KMS-11 (cell line): ENCODE measurements at regions not wholly inside any gene's neighbourhood (a gene's known extent, or its start where the extent isn't known, plus 50 kb on each side); places are given as distances from the start of the nearest gene placed in this dataset.

Experiments used
- H2AFZ ChIP-seq: fragments of 200-600 bp; sonication (generic); 2 replicates; pipeline ENCODE4 v1.6.1; 2016; ENCODE audit warnings: antibody characterized with exemption, mixed run types, low read depth
- H3K27ac ChIP-seq: fragments of 200-600 bp; sonication (generic); 2 replicates; pipeline ENCODE4 v1.6.1; 2016; ENCODE audit warnings: mild to moderate bottlenecking, mixed run types
- H3K27me3 ChIP-seq: fragments of 200-600 bp; sonication (generic); 2 replicates; pipeline ENCODE4 v1.6.1; 2017; ENCODE audit warnings: mild to moderate bottlenecking, low read depth, mixed run types, moderate library complexity; ENCODE audit not compliant: insufficient read depth
- H3K36me3 ChIP-seq: fragments of 200-600 bp; sonication (generic); 2 replicates; pipeline ENCODE4 v1.6.1; 2017; ENCODE audit warnings: mild to moderate bottlenecking, mixed run types; ENCODE audit not compliant: insufficient read depth
- H3K4me1 ChIP-seq: fragments of 200-600 bp; sonication (generic); 2 replicates; pipeline ENCODE4 v1.6.1; 2016; ENCODE audit warnings: mild to moderate bottlenecking, low read depth, mixed run types; ENCODE audit not compliant: poor library complexity, severe bottlenecking
- H3K4me2 ChIP-seq: fragments of 200-600 bp; sonication (generic); 2 replicates; pipeline ENCODE4 v1.7.0; 2016; ENCODE audit warnings: mild to moderate bottlenecking, mixed run types
- H3K4me3 ChIP-seq: fragments of 200-600 bp; sonication (generic); IDR thresholded peaks from 2 replicates; pipeline ENCODE4 v1.6.1; 2017; ENCODE audit warnings: low read depth, low read length, mixed read lengths; ENCODE audit not compliant: insufficient read depth
- H3K79me2 ChIP-seq: fragments of 200-600 bp; sonication (generic); 2 replicates; pipeline ENCODE4 v1.6.1; 2016; ENCODE audit warnings: low read depth, mixed run types; ENCODE audit not compliant: insufficient read depth
- H3K9ac ChIP-seq: fragments of 200-600 bp; sonication (generic); 2 replicates; pipeline ENCODE4 v1.6.1; 2016; ENCODE audit warnings: mild to moderate bottlenecking, mixed run types
- H4K20me1 ChIP-seq: fragments of 200-600 bp; sonication (generic); 2 replicates; pipeline ENCODE4 v1.6.1; 2016; ENCODE audit warnings: mild to moderate bottlenecking, mixed run types; ENCODE audit not compliant: insufficient read depth
- CTCF ChIP-seq: fragments of 200-600 bp; sonication (generic); conservative IDR thresholded peaks from 2 replicates; pipeline ENCODE4 v1.6.1; 2017; ENCODE audit warnings: low read depth, mild to moderate bottlenecking, antibody characterized with exemption, low read length, moderate library complexity, mixed read lengths

GRCh38 chr2:220893411-220893810 lies 678.7 kb downstream of the EPHA4 start:
- no peaks in the 10 kb centered on the region for H3K4me1 ChIP-seq
- H4K20me1 ChIP-seq: no peaks in the 10 kb centered on the region
- no peak overlapping the region for H3K4me2 ChIP-seq
- H2AFZ ChIP-seq: no peak overlapping the region
- TF ChIP-seq CTCF: no peak
- no peaks in the 10 kb centered on the region for H3K36me3 ChIP-seq
- no peak overlapping the region for H3K4me3 ChIP-seq
- no peaks in the 10 kb centered on the region for H3K79me2 ChIP-seq
- no peaks in the 10 kb centered on the region for H3K27me3 ChIP-seq
- H3K27ac ChIP-seq: no peak overlapping the region
- no peak overlapping the region for H3K9ac ChIP-seq

- Histone ChIP-seq H3K4me2 (no peak overlapping the region), H2AFZ (no peak overlapping the region)
Observed at GRCh38 chr2:220894069-220894468, 678.0 kb downstream of the EPHA4 start.

GRCh38 chr2:220899492-220899891 lies 672.6 kb downstream of the EPHA4 start:
- no peak overlapping the region for H3K4me3 ChIP-seq
- H4K20me1 ChIP-seq: no peaks in the 10 kb centered on the region
- no peak for TF ChIP-seq CTCF
- H3K4me1 ChIP-seq: no peaks in the 10 kb centered on the region
- no peaks in the 10 kb centered on the region for H3K79me2 ChIP-seq
- H3K4me2 ChIP-seq: no peak overlapping the region
- no peak overlapping the region for H2AFZ ChIP-seq
- H3K36me3 ChIP-seq: no peaks in the 10 kb centered on the region
- no peak overlapping the region for H3K27ac ChIP-seq
- H3K9ac ChIP-seq: no peak overlapping the region
- no peaks in the 10 kb centered on the region for H3K27me3 ChIP-seq

More at GRCh38 chr2:220894069-220894468, 678.0 kb downstream of the EPHA4 start:
- H4K20me1 ChIP-seq: no peaks in the 10 kb centered on the region
- no peak overlapping the region for H3K27ac ChIP-seq
- H3K9ac ChIP-seq: no peak overlapping the region
- H3K4me3 ChIP-seq: no peak overlapping the region
- no peak for TF ChIP-seq CTCF
- H3K79me2 ChIP-seq: no peaks in the 10 kb centered on the region
- no peaks in the 10 kb centered on the region for H3K27me3 ChIP-seq
- no peaks in the 10 kb centered on the region for H3K36me3 ChIP-seq
- H3K4me1 ChIP-seq: no peaks in the 10 kb centered on the region

GRCh38 chr2:220904015-220904414 lies 668.1 kb downstream of the EPHA4 start:
- no peak for TF ChIP-seq CTCF
- Histone ChIP-seq H3K4me2 (no peak overlapping the region), H3K4me3 (no peak overlapping the region), H2AFZ (no peak overlapping the region), H3K9ac (no peak overlapping the region), H3K36me3 (no peaks in the 10 kb centered on the region), H3K27me3 (no peaks in the 10 kb centered on the region), H3K27ac (no peak overlapping the region), H3K4me1 (no peaks in the 10 kb centered on the region), H4K20me1 (no peaks in the 10 kb centered on the region), H3K79me2 (no peaks in the 10 kb centered on the region)
